HCT116 (cell line): ENCODE measurements at regions not wholly inside any gene's neighbourhood (a gene's known extent, or its start where the extent isn't known, plus 50 kb on each side); places are given as distances from the start of the nearest gene placed in this dataset.

Experiments used
- CBX3 ChIP-seq: IDR thresholded peaks from 2 replicates; pipeline ENCODE4 v1.6.1; 2012; ENCODE audit warnings: low read depth
- CTCF ChIP-seq, 3 experiments: fragments of 200-600 bp in 1 of 3; sonication (generic) in 1 of 3; IDR thresholded peaks in 2 of 3; conservative IDR thresholded peaks in 1 of 3; 2 replicates each; pipeline ENCODE4 v1.5.1; 2012 to 2017; ENCODE audit warnings: low read depth in 2 of 3, low read length in 2 of 3, antibody characterized with exemption in 1 of 3, borderline replicate concordance in 1 of 3, control low read depth in 1 of 3, mild to moderate bottlenecking in 1 of 3, mixed read lengths in 1 of 3, mixed run types in 1 of 3, moderate library complexity in 1 of 3; ENCODE audit not compliant: insufficient read depth in 1 of 3
- EZH2 ChIP-seq: fragments of 200-600 bp; sonication (generic); IDR thresholded peaks from 2 replicates; pipeline ENCODE4 v1.6.1; 2017; ENCODE audit warnings: antibody characterized with exemption, mixed run types
- EZH2phosphoT487 ChIP-seq: fragments of 200-600 bp; IDR thresholded peaks from 2 replicates; pipeline ENCODE4 v1.6.1; 2018; ENCODE audit warnings: antibody characterized with exemption, borderline replicate concordance
- JUND ChIP-seq: IDR thresholded peaks from 2 replicates; pipeline ENCODE4 v1.6.1; 2012
- MAX ChIP-seq: IDR thresholded peaks from 2 replicates; pipeline ENCODE4 v1.6.1; 2012
- POLR2A ChIP-seq: IDR thresholded peaks from 2 replicates; pipeline ENCODE4 v1.7.0; 2011; ENCODE audit warnings: borderline replicate concordance; ENCODE audit not compliant: insufficient read depth, insufficient read length; ENCODE audit errors: extremely low read depth
- POLR2AphosphoS5 ChIP-seq: IDR thresholded peaks from 2 replicates; pipeline ENCODE4 v1.6.1; 2011; ENCODE audit warnings: mild to moderate bottlenecking, low read depth, low read length, moderate library complexity
- RAD21 ChIP-seq: IDR thresholded peaks from 2 replicates; pipeline ENCODE4 v1.6.1; 2012; ENCODE audit warnings: low read depth, mild to moderate bottlenecking
- REST ChIP-seq: IDR thresholded peaks from 2 replicates; pipeline ENCODE4 v1.6.1; 2012; ENCODE audit warnings: low read depth
- SIN3A ChIP-seq: IDR thresholded peaks from 2 replicates; pipeline ENCODE4 v1.6.1; 2012; ENCODE audit warnings: low read depth
- SP1 ChIP-seq: IDR thresholded peaks from 2 replicates; pipeline ENCODE4 v1.6.1; 2012; ENCODE audit warnings: low read depth
- ZFX ChIP-seq: fragments of 450-650 bp; IDR thresholded peaks from 2 replicates; pipeline ENCODE4 v1.6.1; 2017
- ZNF274 ChIP-seq: fragments of 200-500 bp; sonication (Bioruptor generic); IDR thresholded peaks from 2 replicates; pipeline ENCODE4 v1.6.1; 2014; ENCODE audit warnings: mild to moderate bottlenecking, low read depth, low read length, inconsistent platforms

- no peak for TF ChIP-seq POLR2A
- no peak for TF ChIP-seq SP1
- TF ChIP-seq RAD21, result no peak
- no peak for TF ChIP-seq ZNF274
- no peak for TF ChIP-seq JUND
- no peak for TF ChIP-seq CTCF (IDR thresholded peaks at IDR 0.05 in 2 of 3, conservative IDR thresholded peaks at IDR 0.05 in 1 of 3; ENCODE audit: borderline replicate concordance in 1 of 3, insufficient read depth in 1 of 3, low read depth in 2 of 3, low read length in 2 of 3)
- TF ChIP-seq MAX, result no peak
- no peak for TF ChIP-seq EZH2phosphoT487
- no peak for TF ChIP-seq CBX3
- no peak for TF ChIP-seq EZH2
- no peak for TF ChIP-seq REST
- no peak for TF ChIP-seq ZFX
- no peak for TF ChIP-seq POLR2AphosphoS5
- no peak for TF ChIP-seq SIN3A
Observed at GRCh38 chr18:35835366-35835765, 137.1 kb upstream of the RMP24 start.
